MCF 10A (cell line): ENCODE measurements at regions not wholly inside any gene's neighbourhood (a gene's known extent, or its start where the extent isn't known, plus 50 kb on each side); places are given as distances from the start of the nearest gene placed in this dataset.
"Not testable (repeated sequence)": the region's sequence is repeated elsewhere in the genome, so short reads cannot be mapped to it uniquely, and the experiment has no call there.

ENCODE experiments used
- BruUV-seq: library from RNA; stranded (reverse); fragments of 400-500 nt; replicated peaks from 2 replicates; lab custom pipeline; 2021; lab: Mats Ljungman, UMichigan
- CTCF ChIA-PET: fragments of 300-600 bp; sonication (Branson Sonifier 250); formaldehyde crosslinking; extraction: SDS; loops from one replicate; lab custom pipeline; 2021; ENCODE audit warnings: antibody characterized with exemption, inconsistent platforms; lab: Yijun Ruan, JAX
- POLR2A ChIA-PET: fragments of 300-600, 350-650 bp; sonication (Branson Sonifier 250); formaldehyde crosslinking; extraction: SDS; loops from one replicate; lab custom pipeline; 2020; ENCODE audit warnings: antibody characterized with exemption, inconsistent platforms; lab: Yijun Ruan, JAX
- DNase-seq: peaks from one replicate; pipeline ENCODE4 v3.0.0-alpha.2; 2018; ENCODE audit not compliant: unreplicated experiment
- H3K27ac Mint-ChIP-seq: one replicate; pipeline ENCODE4 v1.8.0; 2022; ENCODE audit warnings: mild to moderate bottlenecking, low read depth, mixed read lengths; ENCODE audit not compliant: unreplicated experiment
- H3K27me3 Mint-ChIP-seq: one replicate; pipeline ENCODE4 v1.8.0; 2022; ENCODE audit warnings: mixed read lengths; ENCODE audit not compliant: insufficient read depth, unreplicated experiment
- H3K36me3 Mint-ChIP-seq: one replicate; pipeline ENCODE4 v1.8.0; 2022; ENCODE audit warnings: mild to moderate bottlenecking, moderate library complexity, mixed read lengths; ENCODE audit not compliant: insufficient read depth, unreplicated experiment
- H3K4me1 Mint-ChIP-seq: one replicate; pipeline ENCODE4 v1.8.0; 2022; ENCODE audit warnings: mixed read lengths; ENCODE audit not compliant: insufficient read depth, unreplicated experiment
- H3K4me3 Mint-ChIP-seq: one replicate; pipeline ENCODE4 v1.8.0; 2022; ENCODE audit warnings: mild to moderate bottlenecking, moderate library complexity, mixed read lengths; ENCODE audit not compliant: unreplicated experiment
- H3K9me3 Mint-ChIP-seq: one replicate; pipeline ENCODE4 v1.8.0; 2022; ENCODE audit warnings: mixed read lengths; ENCODE audit not compliant: unreplicated experiment
- intact Hi-C: fragments of 100-400 bp; cut with micrococcal nuclease; formaldehyde crosslinking; loops from 2 replicates; pipeline ENCODE4 v1.14.1; 2022
- TF ChIP-seq, protein P1 (sequence below): fragments of 200-600 bp; IDR thresholded peaks from one replicate; pipeline ENCODE4 v1.8.0; 2022; ENCODE audit warnings: antibody characterized with exemption, mild to moderate bottlenecking; ENCODE audit not compliant: unreplicated experiment

DNA sequence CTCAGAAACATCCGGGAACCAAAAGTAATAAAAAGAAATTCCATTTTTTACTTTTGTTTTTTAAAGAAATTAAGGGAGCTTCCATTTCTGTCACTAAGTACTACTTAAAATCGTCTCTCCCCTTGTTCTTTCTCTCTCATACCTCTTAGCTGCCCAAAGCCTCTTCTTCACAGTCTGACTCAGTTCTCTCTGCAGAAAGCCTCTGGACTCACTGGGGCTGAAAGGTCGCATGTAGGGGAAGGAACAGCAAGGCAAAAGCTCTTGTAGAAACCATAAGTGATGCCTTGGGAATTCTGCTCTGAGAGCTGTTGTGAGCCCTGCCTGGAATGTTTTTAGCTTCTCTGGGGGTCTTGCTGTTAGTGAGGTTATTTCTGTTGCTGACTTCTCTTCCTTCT lies 100.8 kb upstream of the RANBP3L start:
- intact Hi-C loops = no loop called here
- no peaks in the 10 kb centered on the region for H3K9me3 Mint-ChIP-seq
- no peaks in the 10 kb centered on the region for H3K36me3 Mint-ChIP-seq
- CTCF ChIA-PET = interaction anchor here (0.7 to 3.0 kb wide), 11 partner anchors 12 to 293 kb away, joined by 3 to 17 read pairs (median 6); no protein-coding TSS in a partner anchor
- TF ChIP-seq, protein P1, sequence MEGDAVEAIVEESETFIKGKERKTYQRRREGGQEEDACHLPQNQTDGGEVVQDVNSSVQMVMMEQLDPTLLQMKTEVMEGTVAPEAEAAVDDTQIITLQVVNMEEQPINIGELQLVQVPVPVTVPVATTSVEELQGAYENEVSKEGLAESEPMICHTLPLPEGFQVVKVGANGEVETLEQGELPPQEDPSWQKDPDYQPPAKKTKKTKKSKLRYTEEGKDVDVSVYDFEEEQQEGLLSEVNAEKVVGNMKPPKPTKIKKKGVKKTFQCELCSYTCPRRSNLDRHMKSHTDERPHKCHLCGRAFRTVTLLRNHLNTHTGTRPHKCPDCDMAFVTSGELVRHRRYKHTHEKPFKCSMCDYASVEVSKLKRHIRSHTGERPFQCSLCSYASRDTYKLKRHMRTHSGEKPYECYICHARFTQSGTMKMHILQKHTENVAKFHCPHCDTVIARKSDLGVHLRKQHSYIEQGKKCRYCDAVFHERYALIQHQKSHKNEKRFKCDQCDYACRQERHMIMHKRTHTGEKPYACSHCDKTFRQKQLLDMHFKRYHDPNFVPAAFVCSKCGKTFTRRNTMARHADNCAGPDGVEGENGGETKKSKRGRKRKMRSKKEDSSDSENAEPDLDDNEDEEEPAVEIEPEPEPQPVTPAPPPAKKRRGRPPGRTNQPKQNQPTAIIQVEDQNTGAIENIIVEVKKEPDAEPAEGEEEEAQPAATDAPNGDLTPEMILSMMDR = no peak
- peaks cover 10% of the 10 kb centered on the region for H3K4me1 Mint-ChIP-seq
- H3K4me3 Mint-ChIP-seq = no peak overlapping the region
- no TSS peak for BruUV-seq
- POLR2A ChIA-PET = interaction anchor here (0.6 kb wide), 1 partner anchor 23 kb away, joined by 3 read pairs; no protein-coding TSS in a partner anchor
- no peak for DNase-seq
- no peaks in the 10 kb centered on the region for H3K27me3 Mint-ChIP-seq
- H3K27ac Mint-ChIP-seq = no peak overlapping the region

- H3K27ac Mint-ChIP-seq = peak overlapping the region; percentile 40
- H3K4me1 Mint-ChIP-seq = peaks cover 11% of the 10 kb centered on the region
- ChIA-PET CTCF (interaction anchor here (0.6 to 3.0 kb wide), 11 partner anchors 11 to 785 kb away, joined by 3 to 17 read pairs (median 4); no protein-coding TSS in a partner anchor), POLR2A (interaction anchor here (1.1 kb wide), 1 partner anchor 161 kb away, joined by 3 read pairs; no protein-coding TSS in a partner anchor)
- DNase-seq = peak; percentile 79
- H3K9me3 Mint-ChIP-seq = no peaks in the 10 kb centered on the region
- intact Hi-C loops = no loop called here
- H3K27me3 Mint-ChIP-seq = no peaks in the 10 kb centered on the region
- no peaks in the 10 kb centered on the region for H3K36me3 Mint-ChIP-seq
- TF ChIP-seq, protein P1 = no peak
- H3K4me3 Mint-ChIP-seq = no peak overlapping the region
- BruUV-seq = no TSS peak
Measured at GRCh38 chr5:36403632-36404311, 102.1 kb upstream of the RANBP3L start.

DNA sequence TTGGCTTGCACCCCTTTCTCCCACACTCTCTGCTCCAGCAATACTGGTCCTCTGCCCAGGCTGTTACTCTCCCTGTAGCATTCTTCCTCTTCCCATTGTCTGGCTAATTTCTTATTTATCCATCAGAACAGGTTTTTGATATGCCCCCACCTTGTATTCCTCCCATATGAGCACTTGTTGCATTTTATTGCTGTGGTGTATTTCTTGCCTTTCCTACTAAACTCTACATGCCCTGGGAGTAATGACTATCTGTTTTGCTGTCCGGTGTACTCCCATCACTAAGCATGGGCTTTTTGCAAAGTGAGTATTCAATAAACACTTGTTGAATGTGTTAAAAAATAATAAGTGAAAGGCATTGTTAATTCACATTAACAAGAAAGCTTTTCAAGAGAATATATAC lies 104.3 kb upstream of the RANBP3L start:
- ChIA-PET CTCF (interaction anchor here (1.0 to 1.1 kb wide), 2 partner anchors 9 to 137 kb away, joined by 3 read pairs; no protein-coding TSS in a partner anchor), POLR2A (no interaction called here)
- intact Hi-C loops = no loop called here
- Mint-ChIP-seq H3K27me3 (no peaks in the 10 kb centered on the region), H3K27ac (no peak overlapping the region), H3K9me3 (no peaks in the 10 kb centered on the region), H3K4me1 (peaks cover 11% of the 10 kb centered on the region), H3K36me3 (no peaks in the 10 kb centered on the region), H3K4me3 (no peak overlapping the region)
- BruUV-seq = no TSS peak
- TF ChIP-seq, protein P1 = no peak
- no peak for DNase-seq

DNA sequence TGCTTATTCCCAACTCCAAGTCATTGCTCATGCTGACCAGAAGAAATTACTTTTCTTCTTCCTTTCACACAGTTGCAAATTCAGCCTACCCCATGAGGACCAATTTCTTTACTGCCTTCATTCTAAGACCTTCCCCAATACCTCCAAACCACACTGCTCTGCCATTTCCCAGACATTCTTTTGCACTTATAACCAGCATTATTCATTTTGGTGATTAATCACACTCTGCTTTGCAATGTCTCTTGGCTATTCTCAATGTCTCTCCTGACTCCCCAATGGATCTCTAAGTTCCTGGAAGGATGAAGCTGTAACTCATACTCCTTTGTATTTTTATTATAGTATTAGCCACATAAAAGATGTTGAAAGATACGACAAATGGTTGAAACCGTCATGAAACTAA lies 105.7 kb upstream of the RANBP3L start:
- Mint-ChIP-seq H3K27ac (no peak overlapping the region), H3K4me1 (peaks cover 11% of the 10 kb centered on the region), H3K36me3 (no peaks in the 10 kb centered on the region), H3K9me3 (no peaks in the 10 kb centered on the region), H3K4me3 (no peak overlapping the region), H3K27me3 (no peaks in the 10 kb centered on the region)
- DNase-seq = no peak
- BruUV-seq = no TSS peak
- ChIA-PET POLR2A (interaction anchor here (0.7 kb wide), 1 partner anchor 34 kb away, joined by 3 read pairs; no protein-coding TSS in a partner anchor), CTCF (interaction anchor here (0.7 to 15.8 kb wide), 6 partner anchors 41 to 289 kb away, joined by 3 to 277 read pairs (median 5); no protein-coding TSS in a partner anchor)
- intact Hi-C loops = no loop called here
- TF ChIP-seq, protein P1 = no peak

DNA sequence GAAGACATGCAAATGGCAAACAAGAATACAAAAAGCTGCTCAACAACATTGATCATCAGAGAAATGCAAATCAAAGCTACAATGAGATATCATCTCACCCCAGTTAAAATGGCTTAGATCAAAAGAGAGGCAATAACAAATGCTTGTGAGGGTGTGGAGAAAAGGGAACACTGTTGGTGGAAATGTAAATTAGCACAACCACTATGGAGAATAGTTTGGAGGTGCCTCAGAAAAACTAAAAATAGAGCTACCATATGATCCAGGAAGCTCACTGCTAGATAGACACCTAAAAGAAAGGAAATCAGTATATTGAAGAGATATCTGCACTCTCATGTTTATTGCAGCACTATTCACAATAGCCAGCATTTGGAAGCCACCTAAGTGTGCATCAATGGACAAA lies 108.0 kb upstream of the RANBP3L start:
- H3K27ac Mint-ChIP-seq, H3K4me1 Mint-ChIP-seq, DNase-seq, H3K9me3 Mint-ChIP-seq, intact Hi-C loops, H3K4me3 Mint-ChIP-seq, BruUV-seq, H3K36me3 Mint-ChIP-seq, POLR2A ChIA-PET, H3K27me3 Mint-ChIP-seq: not testable (repeated sequence)
- CTCF ChIA-PET = interaction anchor here (0.7 to 15.8 kb wide), 7 partner anchors 8 to 286 kb away, joined by 3 to 277 read pairs (median 5); no protein-coding TSS in a partner anchor

DNA sequence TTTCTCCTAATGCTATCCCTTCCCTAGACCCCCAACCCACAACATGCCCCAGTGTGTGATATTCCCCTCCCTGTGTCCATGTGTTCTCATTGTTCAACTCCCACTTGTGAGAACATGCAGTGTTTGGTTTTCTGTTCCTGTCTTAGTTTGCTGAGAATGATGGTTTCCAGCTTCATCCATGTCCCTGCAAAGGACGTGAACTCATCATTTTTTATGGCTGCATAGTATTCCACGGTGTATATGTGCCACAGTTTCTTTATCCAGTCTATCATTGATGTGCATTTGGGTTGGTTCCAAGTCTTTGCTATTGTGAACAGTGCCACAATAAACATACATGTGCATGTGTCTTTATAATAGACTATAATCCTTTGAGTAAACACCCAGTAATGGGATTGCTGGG lies 109.0 kb upstream of the RANBP3L start:
- BruUV-seq, H3K9me3 Mint-ChIP-seq, H3K27ac Mint-ChIP-seq, H3K27me3 Mint-ChIP-seq, intact Hi-C loops, H3K4me3 Mint-ChIP-seq, H3K36me3 Mint-ChIP-seq, POLR2A ChIA-PET, DNase-seq, H3K4me1 Mint-ChIP-seq: not testable (repeated sequence)
- CTCF ChIA-PET = interaction anchor here (15.8 kb wide), 1 partner anchor 94 kb away, joined by 277 read pairs; no protein-coding TSS in a partner anchor
